ENCODE measurements at regions not wholly inside any gene's neighbourhood (a gene's known extent, or its start where the extent isn't known, plus 50 kb on each side); places are given as distances from the start of the nearest gene placed in this dataset.
"Not testable (repeated sequence)": the region's sequence is repeated elsewhere in the genome, so short reads cannot be mapped to it uniquely, and the experiment has no call there.

DNA sequence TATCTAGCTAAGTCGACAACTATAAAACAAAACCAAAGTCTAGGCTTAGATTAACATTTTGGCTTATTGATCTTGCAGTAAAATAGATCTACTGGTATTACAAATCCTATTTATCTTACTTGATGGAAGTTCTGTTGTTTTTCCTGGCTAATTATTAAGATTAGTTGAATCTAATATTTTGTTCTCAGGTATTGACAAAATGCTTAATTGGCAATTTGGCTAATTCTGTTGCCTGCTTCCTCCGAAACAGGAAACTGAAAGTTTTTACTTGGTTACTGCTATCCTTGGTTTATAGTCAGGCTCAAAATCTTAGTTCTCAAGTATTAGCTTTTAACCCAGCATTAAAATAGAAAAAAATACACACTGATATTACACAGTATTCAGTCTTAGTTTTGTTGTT lies 820.5 kb downstream of the NR2F1-AS1 start:
- no peak for DNase-seq

DNA sequence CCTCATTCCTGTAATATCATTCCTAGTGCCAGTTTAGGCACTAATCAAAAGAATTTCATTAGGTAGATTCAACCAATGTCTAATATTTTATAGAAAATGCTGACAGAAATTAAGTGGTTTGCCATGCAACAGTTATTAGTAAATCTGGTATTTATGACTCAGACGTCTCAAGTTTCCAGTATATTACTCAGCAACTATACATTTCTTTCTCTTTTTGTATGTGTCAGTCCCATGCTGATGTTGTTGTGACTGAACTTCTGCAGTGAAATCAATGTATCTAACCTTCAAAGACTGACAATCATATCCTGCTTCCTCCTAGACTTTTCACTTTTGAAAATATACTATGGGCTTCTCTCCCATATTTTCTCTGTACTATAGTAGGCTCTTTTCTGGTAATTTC lies 822.5 kb downstream of the NR2F1-AS1 start:
- DNase-seq: no peak

DNA sequence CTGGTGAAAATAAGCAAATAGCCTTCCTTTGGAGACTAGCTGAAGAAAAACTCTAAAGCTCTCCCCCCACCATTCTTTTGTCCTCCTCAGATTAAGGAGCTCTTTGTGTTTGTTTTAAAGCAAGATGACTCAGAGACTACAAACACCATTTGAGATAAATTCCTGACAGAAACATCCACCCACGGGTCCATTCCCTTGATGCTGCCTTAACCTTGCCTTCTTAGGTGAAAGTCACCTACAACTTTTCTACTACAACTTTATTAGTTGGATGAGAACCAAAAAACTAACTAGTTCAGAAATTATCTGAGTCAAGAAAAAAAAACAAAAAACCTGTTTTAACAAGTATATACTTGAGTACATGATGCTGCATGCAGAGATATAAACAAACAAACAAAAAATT lies 831.1 kb downstream of the NR2F1-AS1 start:
- no peak for DNase-seq

DNA sequence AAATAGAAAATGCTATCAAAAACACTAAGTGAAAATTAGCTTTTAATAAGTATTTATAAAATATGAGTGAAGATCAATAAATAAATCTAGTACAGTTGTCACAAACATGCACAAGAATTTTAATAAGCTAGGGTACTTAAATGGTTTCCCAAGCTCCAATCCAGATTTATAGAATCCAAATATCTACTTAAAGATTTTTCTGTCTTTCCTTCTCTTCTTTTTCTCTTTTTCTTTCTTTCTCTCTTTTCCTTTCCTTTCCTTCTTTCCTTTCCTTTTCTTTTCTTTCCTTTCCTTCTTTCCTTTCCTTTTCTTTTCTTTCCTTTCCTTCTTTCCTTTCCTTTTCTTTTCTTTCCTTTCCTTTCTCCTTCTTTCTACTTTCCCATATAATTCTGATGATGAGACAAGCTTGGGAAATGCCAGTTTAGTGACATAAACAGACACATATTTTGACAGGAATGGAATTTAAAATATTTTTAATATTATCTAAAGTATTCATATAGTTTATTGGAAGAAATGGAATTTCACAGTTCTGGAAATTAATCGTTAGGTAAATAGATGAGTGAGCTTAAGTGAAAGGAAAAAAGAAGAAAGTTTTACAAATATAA lies 832.8 kb downstream of the NR2F1-AS1 start:
- DNase-seq: no peak

DNA sequence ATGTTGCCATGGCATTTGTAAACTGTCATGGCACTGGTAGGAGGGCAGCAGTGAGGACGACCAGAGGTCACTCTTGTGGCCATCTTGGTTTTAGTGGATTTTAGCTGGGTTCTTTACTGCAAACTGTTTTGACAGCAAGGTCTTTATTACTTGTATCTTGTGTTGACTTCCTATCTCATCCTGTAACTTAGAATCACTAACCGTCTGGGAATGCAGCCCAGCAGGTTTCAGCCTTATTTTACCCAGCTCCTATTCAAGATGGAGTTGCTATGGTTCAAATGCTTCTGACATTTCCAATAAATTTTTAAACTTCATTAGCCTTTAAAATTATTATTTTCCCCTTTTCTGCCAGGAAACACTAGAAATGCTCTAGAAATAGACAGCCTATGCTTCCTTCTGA lies 839.1 kb downstream of the NR2F1-AS1 start:
- no peak for DNase-seq

DNA sequence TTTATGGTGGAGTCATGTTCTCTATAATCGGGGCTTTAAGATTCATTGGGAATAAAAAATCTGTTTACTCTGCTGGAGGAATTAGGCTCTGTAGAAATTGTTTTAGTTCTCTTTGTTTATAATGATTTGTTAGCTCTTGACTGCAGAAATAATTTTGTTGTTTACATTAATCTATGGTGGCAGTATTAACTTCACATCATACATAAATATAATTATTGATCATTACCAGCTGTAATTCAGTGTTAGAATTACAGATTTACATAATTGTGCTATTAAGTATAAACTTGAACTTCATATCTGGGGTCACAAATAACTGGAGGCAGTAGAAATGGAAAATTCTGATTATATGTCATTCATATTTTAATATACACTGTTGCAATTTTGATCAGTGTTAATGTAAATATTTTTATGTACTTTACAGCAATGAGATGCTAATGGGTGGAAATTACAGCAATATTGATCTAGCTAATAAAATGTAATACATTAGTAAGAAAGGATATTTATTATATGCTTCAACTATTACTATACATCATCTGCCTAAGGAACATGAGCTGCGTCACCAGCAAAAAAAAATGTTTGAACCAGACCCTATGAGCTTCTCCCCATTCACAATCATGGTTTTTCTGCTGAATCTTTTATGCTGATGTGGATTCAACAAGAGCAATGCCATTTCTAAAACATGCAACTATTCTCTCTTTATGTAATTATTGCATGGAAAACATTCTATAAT lies 846.6 kb downstream of the NR2F1-AS1 start:
- DNase-seq: no peak

DNA sequence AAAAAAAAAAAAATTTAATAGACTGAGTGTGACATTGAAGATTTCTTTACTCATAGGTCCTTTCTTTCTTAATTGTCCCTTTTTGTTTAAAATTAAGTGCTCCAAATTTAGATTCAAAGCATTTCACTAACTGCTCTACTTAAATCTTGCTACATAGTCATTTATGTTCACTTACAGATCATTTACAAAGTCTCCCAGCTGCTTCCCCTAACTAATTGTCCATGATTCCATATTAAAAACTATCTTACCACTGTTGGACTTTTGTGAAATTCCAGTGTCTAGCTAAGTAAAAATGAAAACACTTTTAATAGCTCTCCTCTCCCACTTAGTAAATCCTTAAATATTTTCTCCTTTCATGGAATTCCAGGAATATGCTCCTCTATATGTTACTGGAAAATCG lies 850.5 kb downstream of the NR2F1-AS1 start:
- no peak for DNase-seq

DNA sequence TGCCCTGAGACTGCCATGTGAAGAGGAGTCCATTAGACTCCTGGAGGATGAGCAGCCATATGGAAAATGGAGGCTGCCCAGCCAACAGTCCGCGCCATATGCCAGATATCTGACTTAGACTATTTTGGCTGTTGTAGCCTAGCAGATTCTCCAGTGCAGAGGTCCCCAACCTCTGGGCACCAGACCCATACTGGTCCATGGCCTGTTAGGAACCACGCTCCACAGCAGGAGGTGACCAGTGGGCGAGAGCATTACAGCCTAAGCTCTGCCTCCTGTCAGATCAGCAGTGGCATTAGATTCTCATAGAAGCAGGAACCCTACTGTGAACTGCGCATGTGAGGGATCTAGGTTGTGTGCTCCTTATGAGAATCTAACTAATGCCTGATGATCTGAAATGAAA lies 851.9 kb downstream of the NR2F1-AS1 start:
- no peak for DNase-seq

DNA sequence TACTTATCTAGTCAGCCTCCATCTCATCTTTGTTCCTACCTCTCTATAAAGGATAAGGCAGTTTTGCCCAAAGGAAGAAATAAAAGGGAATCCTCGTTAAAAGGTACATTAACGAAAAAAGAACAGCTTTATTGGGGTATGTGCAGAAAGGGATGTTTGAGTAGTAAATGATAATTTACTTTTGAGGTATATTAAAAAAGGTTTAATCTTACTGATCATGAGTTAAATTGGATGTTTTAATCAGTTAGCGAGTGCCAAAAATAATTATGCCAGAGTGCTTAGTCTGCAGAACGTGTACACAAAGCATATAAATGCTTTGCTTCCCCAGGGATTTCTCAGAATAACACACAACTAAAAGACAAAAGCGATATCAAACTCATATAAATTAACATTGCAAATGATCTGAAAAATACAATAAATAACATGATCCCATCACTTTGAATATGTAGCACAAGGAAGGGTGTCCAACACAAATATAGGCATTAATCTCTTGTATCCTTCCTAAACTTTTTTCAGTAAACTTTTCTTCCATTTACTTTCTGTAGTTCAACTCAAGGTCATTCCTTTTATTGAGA lies 865.0 kb downstream of the NR2F1-AS1 start:
- DNase-seq: no peak

DNA sequence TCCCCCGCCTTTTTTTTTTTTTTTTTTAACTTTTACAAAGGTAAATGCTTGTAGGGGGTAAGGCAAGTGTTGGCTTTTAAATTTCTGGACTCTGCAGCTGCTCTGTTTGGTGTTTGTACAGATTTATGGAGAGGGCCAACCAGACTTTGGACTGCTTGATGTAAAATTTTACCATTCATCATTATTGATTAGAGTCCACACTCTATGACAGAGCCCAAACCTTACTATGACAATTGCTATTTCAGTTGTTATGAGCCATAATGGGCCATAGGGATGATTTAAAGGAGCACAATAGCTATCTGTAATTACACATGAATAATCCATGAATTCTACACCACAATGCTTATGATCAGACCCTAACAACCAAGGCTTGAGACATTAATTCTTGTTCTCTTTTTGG lies 867.2 kb downstream of the NR2F1-AS1 start:
- DNase-seq: no peak

DNA sequence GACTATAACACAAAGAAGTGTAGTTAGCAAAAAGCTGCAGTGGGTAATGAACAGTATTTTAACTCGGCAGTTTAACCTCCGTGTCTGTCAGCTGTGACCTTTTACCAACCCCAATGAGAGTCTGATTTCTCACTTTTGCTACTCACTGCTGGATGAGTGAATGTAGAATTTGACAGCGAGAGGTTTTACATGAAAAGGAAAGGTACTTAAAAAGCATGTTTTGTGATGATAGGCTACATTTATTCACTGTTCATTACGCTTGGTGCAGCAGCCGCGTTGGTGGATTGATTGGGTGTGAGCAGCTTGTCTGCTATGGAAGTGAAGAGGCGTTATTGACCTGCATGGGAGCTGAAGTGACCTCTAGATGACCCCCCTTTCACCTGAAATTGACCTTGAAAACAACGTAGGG lies 867.7 kb downstream of the NR2F1-AS1 start:
- no peak for DNase-seq

DNA sequence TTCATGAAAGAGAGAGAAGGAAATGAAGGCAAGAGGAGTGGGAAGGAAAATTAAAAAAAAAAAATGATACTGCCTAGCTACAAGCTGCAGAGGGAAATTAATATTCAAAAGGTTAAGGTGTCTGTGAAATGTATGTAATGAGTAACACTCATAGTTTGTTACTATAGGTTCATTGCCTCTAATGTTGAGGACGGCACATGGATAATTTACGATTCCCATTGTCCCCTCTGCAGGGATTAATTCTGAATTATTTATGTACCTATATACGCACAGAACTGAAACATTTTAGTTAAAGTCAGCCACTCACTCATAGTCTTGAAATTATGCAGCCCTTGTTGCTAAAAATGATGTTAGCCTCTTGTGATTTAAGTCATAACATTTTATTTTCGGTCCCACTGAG lies 869.1 kb downstream of the NR2F1-AS1 start:
- no peak for DNase-seq

DNA sequence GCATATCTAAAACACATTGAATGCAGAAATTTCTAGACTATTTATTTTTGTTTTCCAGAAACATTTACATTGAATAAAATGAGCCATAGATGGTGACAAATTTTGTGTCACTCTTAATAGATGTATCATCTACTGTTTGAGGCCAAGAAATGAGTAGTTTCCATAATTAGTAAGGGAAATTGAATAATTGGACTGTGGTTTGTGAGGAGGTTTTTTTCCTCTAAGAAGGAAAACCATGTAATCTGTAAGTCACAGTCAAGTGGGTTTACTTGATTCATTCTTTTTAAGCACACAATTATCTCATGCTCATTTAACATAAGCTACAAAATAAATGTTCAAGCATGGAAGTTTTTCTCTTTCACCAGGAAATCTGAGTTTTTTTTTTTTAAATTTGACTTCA lies 876.4 kb downstream of the NR2F1-AS1 start:
- no peak for DNase-seq

DNA sequence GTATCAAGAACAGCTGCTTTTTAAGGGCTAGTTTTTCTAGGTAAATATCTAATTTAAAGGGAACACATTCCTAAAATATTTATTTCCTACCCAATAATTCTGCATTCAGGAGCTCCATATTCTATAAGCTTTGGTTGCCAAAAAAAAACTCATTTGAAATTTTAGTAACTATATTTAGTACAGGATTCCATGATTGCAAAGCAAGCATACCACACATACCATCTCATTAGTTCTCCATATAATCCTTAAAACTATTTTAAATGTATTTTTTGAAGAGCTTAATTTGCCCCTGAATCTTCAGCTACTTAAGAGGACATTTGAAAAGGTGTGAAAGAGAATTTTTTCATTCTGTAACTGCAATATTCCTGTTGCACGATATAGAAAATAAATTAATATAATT lies 877.0 kb downstream of the NR2F1-AS1 start:
- no peak for DNase-seq

DNA sequence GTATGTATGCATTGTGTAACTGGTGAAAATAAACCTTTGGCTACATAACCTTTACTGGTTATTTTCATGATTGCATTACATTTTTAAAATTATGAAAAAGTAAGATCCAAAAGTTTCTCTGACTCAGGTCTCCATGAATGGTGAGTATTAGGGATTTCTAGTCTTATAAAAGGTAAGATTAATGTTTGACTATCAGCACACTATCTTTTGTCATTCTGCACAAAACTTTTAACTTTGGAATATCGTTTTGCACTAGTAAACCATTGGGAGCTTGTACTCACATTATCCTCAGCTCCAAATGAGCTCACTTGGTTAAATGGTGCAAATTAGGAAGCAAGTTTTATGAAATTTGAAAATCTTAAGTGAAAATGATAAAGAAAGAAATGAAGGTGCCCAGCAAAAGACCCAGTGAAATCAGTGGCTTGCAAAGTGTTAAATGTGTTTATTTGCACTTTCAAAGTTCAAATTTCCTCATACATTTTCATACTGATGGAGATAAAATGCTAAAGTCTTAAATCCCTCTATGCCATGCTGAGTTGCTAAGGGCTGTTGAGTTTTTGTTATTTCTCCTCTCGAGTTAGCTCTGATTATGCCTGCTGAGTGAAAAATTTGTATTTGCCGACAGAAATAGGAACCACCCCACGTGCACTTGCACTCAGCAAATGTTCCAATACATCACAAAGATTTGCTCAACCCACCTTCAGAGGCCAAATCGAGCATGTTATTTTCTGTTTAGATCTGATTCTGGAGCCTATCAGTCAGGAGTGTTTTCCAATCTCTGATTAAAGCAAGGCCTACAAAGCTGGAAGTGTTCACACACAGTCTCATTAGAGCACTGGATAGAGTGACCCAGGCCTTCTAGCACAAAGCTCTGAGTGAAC lies 885.7 kb downstream of the NR2F1-AS1 start:
- no peak for DNase-seq

DNA sequence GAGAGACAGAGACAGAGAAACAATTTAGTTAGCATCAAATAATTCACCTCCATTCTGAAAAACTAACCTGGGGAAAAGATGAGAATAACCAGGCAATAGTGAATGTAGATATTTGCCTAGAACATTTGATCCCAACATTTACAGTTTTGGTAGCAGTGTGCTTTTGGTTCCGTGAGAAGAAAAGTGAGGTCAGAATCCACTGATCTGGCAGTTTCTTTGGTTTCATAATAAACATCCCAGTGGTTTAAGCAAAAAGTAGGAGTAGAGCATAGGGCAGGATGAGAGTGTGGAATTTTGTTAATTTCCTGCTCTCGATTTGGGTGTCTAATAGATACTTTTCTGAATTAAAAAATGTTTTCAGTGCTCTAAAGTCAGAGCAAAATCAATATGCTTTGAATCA lies 887.0 kb downstream of the NR2F1-AS1 start:
- no peak for DNase-seq

DNA sequence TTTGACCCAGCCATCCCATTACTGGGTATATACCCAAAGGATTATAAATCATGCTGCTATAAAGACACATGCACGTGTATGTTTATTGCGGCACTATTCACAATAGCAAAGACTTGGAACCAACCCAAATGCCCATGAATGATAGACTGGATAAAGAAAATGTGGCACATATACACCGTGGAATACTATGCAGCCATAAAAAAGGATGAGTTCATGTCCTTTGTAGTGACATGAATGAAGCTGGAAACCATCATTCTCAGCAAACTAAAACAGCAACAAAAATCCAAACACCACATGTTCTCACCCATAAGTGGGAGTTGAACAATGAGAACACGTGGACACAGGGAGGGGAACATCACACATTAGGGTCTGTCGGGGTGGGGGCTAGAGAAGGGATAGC lies 889.1 kb downstream of the NR2F1-AS1 start:
- DNase-seq: not testable (repeated sequence)

DNA sequence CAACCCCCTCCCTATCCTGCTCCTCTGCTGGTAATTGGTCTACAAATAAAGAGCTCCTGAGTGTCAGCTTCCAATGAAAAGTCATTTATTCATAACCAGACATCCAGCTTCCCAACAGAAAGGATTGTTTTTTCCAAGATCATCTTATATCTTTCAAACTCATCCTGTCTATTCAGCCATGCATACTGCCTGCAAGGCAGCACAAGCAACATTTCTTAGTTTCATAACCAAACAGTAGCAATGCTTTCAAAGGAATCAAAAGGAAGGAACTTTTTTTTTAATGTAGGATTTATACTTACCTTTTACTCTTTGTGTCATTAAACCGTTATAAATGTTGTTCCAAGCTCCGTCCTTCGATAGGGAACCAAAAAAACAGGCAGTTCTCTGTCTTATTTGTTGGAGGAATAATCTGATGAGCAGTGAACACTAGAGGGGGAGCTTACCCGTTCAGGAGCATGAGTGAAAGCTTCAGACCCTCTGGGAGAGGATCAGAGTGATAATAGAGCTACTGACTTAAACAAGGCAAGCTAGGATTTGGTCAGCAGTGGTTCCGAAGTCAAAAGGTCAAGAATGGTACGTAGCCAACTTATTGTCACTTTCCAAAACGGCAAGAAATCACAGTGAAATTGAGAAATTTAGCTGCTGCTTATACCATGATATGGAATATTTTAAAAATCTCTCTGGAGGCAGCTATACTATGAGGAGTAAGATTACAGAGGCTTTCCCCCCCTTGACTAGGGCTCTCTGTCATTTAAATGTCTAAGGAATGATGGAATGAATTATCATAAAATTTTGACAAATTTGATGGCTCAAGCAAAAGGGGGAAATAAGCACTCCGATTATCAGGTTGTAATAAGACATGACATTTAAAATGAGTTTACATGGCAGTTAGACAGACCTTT lies 892.9 kb downstream of the NR2F1-AS1 start:
- DNase-seq: no peak

DNA sequence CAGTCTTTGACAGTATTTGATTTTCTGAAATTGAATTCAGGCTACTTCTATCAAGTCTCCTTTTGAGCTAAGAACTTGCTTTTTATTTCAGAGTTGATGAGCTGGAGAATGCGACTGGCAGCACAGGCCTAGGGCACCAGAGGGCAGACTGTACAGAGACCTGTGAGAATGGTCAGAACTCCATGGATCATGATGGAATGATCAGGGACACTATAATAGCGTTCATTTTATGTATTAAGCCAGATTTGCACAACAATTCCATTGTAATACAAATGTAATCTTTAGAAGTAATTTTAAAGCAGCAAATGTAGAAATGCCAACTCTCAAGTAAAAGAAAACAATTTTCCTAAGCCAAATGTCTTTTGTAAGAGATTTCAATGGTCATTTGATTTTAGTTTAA lies 902.4 kb downstream of the NR2F1-AS1 start:
- no peak for DNase-seq

DNA sequence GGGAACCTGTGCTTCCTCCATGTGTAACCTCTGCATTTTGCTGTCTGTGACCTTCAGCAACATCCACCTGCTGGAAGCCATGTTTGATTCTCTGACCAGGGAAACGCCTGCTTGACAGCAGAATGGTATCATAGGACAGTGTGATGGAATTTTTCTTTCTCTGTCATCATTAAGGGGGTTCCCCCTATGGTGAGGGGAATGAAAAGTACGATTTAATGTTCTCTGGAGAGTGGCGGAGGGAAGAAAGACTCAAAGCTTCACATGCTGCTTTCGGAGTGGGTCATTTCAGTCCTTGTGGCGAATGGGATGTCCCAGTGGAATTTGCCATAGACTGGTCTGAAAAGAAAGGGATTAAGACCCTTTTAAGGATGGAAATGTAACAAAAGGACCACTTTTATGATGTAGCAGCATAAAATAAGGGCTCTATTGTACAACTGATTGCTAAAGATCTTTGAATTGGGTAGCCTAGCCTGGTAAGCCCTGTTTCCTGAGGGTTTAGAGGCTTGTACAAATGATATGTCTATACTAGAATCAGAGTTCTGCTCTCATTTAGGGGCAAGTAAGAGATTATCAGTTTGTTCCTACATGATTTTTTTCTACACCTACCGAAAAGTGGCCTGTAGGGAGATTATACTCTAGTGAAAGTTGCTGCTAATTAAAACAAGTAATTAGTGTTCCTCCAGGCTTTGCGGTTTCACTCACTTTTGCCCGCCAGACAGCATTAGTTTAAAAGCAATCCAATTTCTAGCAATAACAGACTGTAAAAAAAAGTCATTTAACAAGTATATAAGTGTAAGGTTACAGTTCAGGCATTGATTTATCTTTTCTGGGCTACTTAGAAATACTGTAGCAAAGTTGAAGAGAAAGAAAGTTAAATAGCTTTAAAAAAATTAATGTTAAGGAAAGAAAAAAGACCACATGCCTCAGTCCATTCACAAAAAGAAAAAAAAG lies 904.5 kb downstream of the NR2F1-AS1 start:
- DNase-seq: no peak

DNA sequence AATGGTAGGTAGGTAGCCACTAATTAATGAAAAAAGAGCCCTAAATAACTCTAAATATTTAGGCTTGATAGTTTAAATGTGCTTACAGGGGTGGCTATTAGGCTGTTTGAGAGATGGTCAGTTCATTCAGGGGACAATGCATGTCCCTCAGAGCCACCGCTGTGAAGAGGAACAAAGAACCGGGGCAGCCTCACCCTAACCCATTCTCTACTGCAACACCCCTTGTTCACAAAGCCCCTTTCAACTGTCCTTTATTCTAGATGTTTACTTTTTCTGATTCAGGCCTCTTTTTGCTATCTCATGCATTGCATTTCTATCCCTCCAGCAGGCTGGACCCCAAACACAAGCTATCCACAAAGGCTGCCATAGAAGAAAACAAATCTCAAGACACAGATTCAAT lies 906.7 kb downstream of the NR2F1-AS1 start:
- no peak for DNase-seq
